Endodermal cell (in vitro differentiated cells): ENCODE measurements at regions not wholly inside any gene's neighbourhood (a gene's known extent, or its start where the extent isn't known, plus 50 kb on each side); places are given as distances from the start of the nearest gene placed in this dataset.

Experiments used
- DNase-seq: peaks from one replicate; pipeline ENCODE4 v3.0.0-alpha.2; 2017
- H3K27ac ChIP-seq: 2 replicates; pipeline ENCODE4 v1.5.1; 2013; ENCODE audit warnings: mild to moderate bottlenecking, low read depth, low read length, moderate library complexity
- H3K27me3 ChIP-seq: 2 replicates; pipeline ENCODE4 v1.6.1; 2013; ENCODE audit warnings: mild to moderate bottlenecking, low read length, moderate library complexity; ENCODE audit not compliant: insufficient read depth, control insufficient read depth, poor library complexity, severe bottlenecking
- H3K36me3 ChIP-seq: 2 replicates; pipeline ENCODE4 v1.7.0; 2013; ENCODE audit warnings: mild to moderate bottlenecking, low read length, moderate library complexity; ENCODE audit not compliant: control insufficient read depth, insufficient read depth
- H3K4me1 ChIP-seq: one replicate; pipeline ENCODE4 v1.7.0; 2013; ENCODE audit warnings: low read length; ENCODE audit not compliant: control insufficient read depth, insufficient read depth
- H3K4me3 ChIP-seq: 2 replicates; pipeline ENCODE4 v1.5.1; 2013; ENCODE audit warnings: mild to moderate bottlenecking, low read length, moderate library complexity
- H3K9ac ChIP-seq: 2 replicates; pipeline ENCODE4 v1.6.1; 2013; ENCODE audit warnings: mild to moderate bottlenecking, low read length, moderate library complexity; ENCODE audit not compliant: poor library complexity, severe bottlenecking; ENCODE audit errors: extremely low read depth
- H3K9me3 ChIP-seq: 2 replicates; pipeline ENCODE4 v1.6.1; 2013; ENCODE audit warnings: mild to moderate bottlenecking, low read length, moderate library complexity; ENCODE audit not compliant: control insufficient read depth
- H3K27ac Mint-ChIP-seq: 2 replicates; pipeline ENCODE4 v1.8.0; 2020; ENCODE audit warnings: mixed read lengths
- H3K27me3 Mint-ChIP-seq: 2 replicates; pipeline ENCODE4 v1.8.0; 2021; ENCODE audit warnings: mild to moderate bottlenecking, mixed read lengths; ENCODE audit not compliant: insufficient read depth
- H3K36me3 Mint-ChIP-seq: 2 replicates; pipeline ENCODE4 v1.8.0; 2020; ENCODE audit warnings: low read depth, mixed read lengths
- H3K4me1 Mint-ChIP-seq: 2 replicates; pipeline ENCODE4 v1.8.0; 2020; ENCODE audit warnings: mixed read lengths
- H3K4me3 Mint-ChIP-seq: 2 replicates; pipeline ENCODE4 v1.8.0; 2020; ENCODE audit warnings: mild to moderate bottlenecking, moderate library complexity, mixed read lengths
- H3K9me3 Mint-ChIP-seq: 2 replicates; pipeline ENCODE4 v1.8.0; 2020; ENCODE audit warnings: mild to moderate bottlenecking, mixed read lengths
- CTCF ChIP-seq: fragments of 200-600 bp; sonication (generic); conservative IDR thresholded peaks from 2 replicates; pipeline ENCODE4 v1.5.0; 2021; ENCODE audit warnings: antibody characterized with exemption, mild to moderate bottlenecking
- WGBS, 2 experiments: methylation state at CpG; one replicate each; pipeline versions ENCODE4 v1.1.5 to v1.1.7; 2013; ENCODE audit warnings: missing lambda C conversion rate in 2 of 2, mixed read lengths in 1 of 2; ENCODE audit not compliant: insufficient coverage in 1 of 2, insufficient read length in 1 of 2; 5-methylcytosine and 5-hydroxymethylcytosine counted together

- TF ChIP-seq CTCF, result no peak
- no peak for DNase-seq
- H3K36me3 ChIP-seq, result no peaks in the 10 kb centered on the region
- no peaks in the 10 kb centered on the region for H3K4me1 ChIP-seq
- no peak overlapping the region for H3K27ac Mint-ChIP-seq
- no peaks in the 10 kb centered on the region for H3K36me3 Mint-ChIP-seq
- peaks cover 3% of the 10 kb centered on the region for H3K9me3 Mint-ChIP-seq
- H3K9ac ChIP-seq, result no peak overlapping the region
- no peak overlapping the region for H3K4me3 Mint-ChIP-seq
- H3K27ac ChIP-seq, result no peak overlapping the region
- H3K27me3 ChIP-seq, result no peaks in the 10 kb centered on the region
- peaks cover 6% of the 10 kb centered on the region for H3K4me1 Mint-ChIP-seq
- H3K27me3 Mint-ChIP-seq, result peaks cover 2% of the 10 kb centered on the region
- H3K4me3 ChIP-seq, result no peak overlapping the region
- H3K9me3 ChIP-seq, result no peaks in the 10 kb centered on the region
Measured at GRCh38 chr2:234145057-234145456, 94.6 kb downstream of the SPP2 start.

GRCh38 chr2:234143896-234144295 is 93.4 kb downstream of the SPP2 start:
- Mint-ChIP-seq H3K4me1 (peaks cover 6% of the 10 kb centered on the region), H3K27ac (no peak overlapping the region), H3K27me3 (peaks cover 6% of the 10 kb centered on the region), H3K36me3 (no peaks in the 10 kb centered on the region), H3K9me3 (no peaks in the 10 kb centered on the region), H3K4me3 (no peak overlapping the region)
- Histone ChIP-seq H3K27ac (no peak overlapping the region), H3K9me3 (no peaks in the 10 kb centered on the region), H3K4me1 (no peaks in the 10 kb centered on the region), H3K27me3 (no peaks in the 10 kb centered on the region), H3K4me3 (no peak overlapping the region), H3K9ac (no peak overlapping the region), H3K36me3 (no peaks in the 10 kb centered on the region)
- WGBS, 2 experiments, result 92 to 100% methylated on average over 2 to 3 of the region's 3 CpGs
- no peak for TF ChIP-seq CTCF
- DNase-seq, result no peak

GRCh38 chr2:234142530-234142929 is 92.0 kb downstream of the SPP2 start:
- 86% methylated on average over 3 of the region's 3 CpGs; no CpG with 5 or more reads in 1 of the 2 experiments for WGBS, 2 experiments
- H3K27ac ChIP-seq, result no peak overlapping the region
- no peaks in the 10 kb centered on the region for H3K9me3 Mint-ChIP-seq
- no peak overlapping the region for H3K4me3 Mint-ChIP-seq
- no peaks in the 10 kb centered on the region for H3K9me3 ChIP-seq
- no peak for TF ChIP-seq CTCF
- peaks cover 6% of the 10 kb centered on the region for H3K27me3 Mint-ChIP-seq
- H3K36me3 ChIP-seq, result no peaks in the 10 kb centered on the region
- H3K9ac ChIP-seq, result no peak overlapping the region
- H3K4me3 ChIP-seq, result no peak overlapping the region
- no peaks in the 10 kb centered on the region for H3K4me1 ChIP-seq
- DNase-seq, result no peak
- H3K27ac Mint-ChIP-seq, result no peak overlapping the region
- H3K27me3 ChIP-seq, result no peaks in the 10 kb centered on the region
- no peaks in the 10 kb centered on the region for H3K36me3 Mint-ChIP-seq
- peaks cover 4% of the 10 kb centered on the region for H3K4me1 Mint-ChIP-seq
